GM23338 (cell line): ENCODE measurements at regions not wholly inside any gene's neighbourhood (a gene's known extent, or its start where the extent isn't known, plus 50 kb on each side); places are given as distances from the start of the nearest gene placed in this dataset.

Source experiments
- CREB1 ChIP-seq: fragments of 250-450 bp; sonication (Bioruptor Pico); IDR thresholded peaks from 2 replicates; pipeline ENCODE4 v1.5.0; 2020; ENCODE audit warnings: low read depth, mild to moderate bottlenecking, moderate library complexity
- CTCF ChIP-seq, 2 experiments: fragments of 200-600 bp in 1 of 2; sonication (generic) in 1 of 2; conservative IDR thresholded peaks; 2 replicates each; pipeline versions ENCODE4 v1.5.1 to v1.6.1; 2016 to 2017; ENCODE audit warnings: antibody characterized with exemption in 2 of 2, low read depth in 2 of 2, mild to moderate bottlenecking in 2 of 2, moderate library complexity in 1 of 2
- EZH2 ChIP-seq: fragments of 200-600 bp; sonication (generic); IDR thresholded peaks from one replicate; pipeline ENCODE4 v1.8.0; 2017; ENCODE audit warnings: antibody characterized with exemption, mild to moderate bottlenecking, low read depth; ENCODE audit not compliant: unreplicated experiment
- EZH2phosphoT487 ChIP-seq: fragments of 200-600 bp; sonication (generic); IDR thresholded peaks from one replicate; pipeline ENCODE4 v1.8.1; 2018; ENCODE audit warnings: antibody characterized with exemption; ENCODE audit not compliant: unreplicated experiment
- JUNB ChIP-seq: IDR thresholded peaks from one replicate; pipeline ENCODE4 v1.6.1; 2016; ENCODE audit warnings: antibody characterized with exemption; ENCODE audit not compliant: unreplicated experiment
- POLR2AphosphoS5 ChIP-seq: IDR thresholded peaks from 2 replicates; pipeline ENCODE4 v1.6.1; 2016; ENCODE audit warnings: antibody characterized with exemption, low read depth
- REST ChIP-seq: IDR thresholded peaks from one replicate; pipeline ENCODE4 v1.6.1; 2018; ENCODE audit warnings: antibody characterized with exemption; ENCODE audit not compliant: unreplicated experiment
- ZNF331 ChIP-seq: fragments of 250-450 bp; sonication (Bioruptor Pico); IDR thresholded peaks from 2 replicates; pipeline ENCODE4 v1.5.0; 2020; ENCODE audit warnings: low read depth, mild to moderate bottlenecking, moderate library complexity

GRCh38 chr17:14791221-14791620, 473.9 kb downstream of the PMP22 start:
- no peak for TF ChIP-seq CREB1 (CRISPR knock-in tag)
- TF ChIP-seq CTCF (conservative IDR thresholded peaks at IDR 0.05; ENCODE audit: low read depth in 2 of 2) = no peak
- TF ChIP-seq POLR2AphosphoS5 = no peak
- no peak for TF ChIP-seq REST
- no peak for TF ChIP-seq EZH2phosphoT487
- TF ChIP-seq JUNB = no peak
- TF ChIP-seq EZH2 = no peak
- TF ChIP-seq ZNF331 = no peak
